ENCODE measurements at regions not wholly inside any gene's neighbourhood (a gene's known extent, or its start where the extent isn't known, plus 50 kb on each side); places are given as distances from the start of the nearest gene placed in this dataset.

GRCh38 chr2:125033871-125034270 is 1008.8 kb downstream of the CNTNAP5 start:
- no peak for TF ChIP-seq CTCF (IDR thresholded peaks at IDR 0.05 in 8 of 11, conservative IDR thresholded peaks at IDR 0.05 in 3 of 11)
- TF ChIP-seq POLR2A (IDR thresholded peaks at IDR 0.05) = no peak
- no peak for TF ChIP-seq POLR2AphosphoS5 (IDR thresholded peaks at IDR 0.05)
- WGBS, 5 donors = 79 to 93% (median 91%) methylated on average over 1 of the region's 1 CpG
- intact Hi-C loops (cut with DNase I; ENCODE audit: low total_unique reads) = no loop called here
- Histone ChIP-seq H3K4me3 (no peak overlapping the region), H3K4me1 (no peaks in the 10 kb centered on the region), H3K27me3 (replicated peaks in 1 of 7) (no peaks in the 10 kb centered on the region), H3K27ac (no peak overlapping the region), H3K9me3 (peaks cover 0 to 49% (median 19%) of the 10 kb centered on the region in 8 donors), H3K36me3 (no peaks in the 10 kb centered on the region)
- DNase-seq = no peak

GRCh38 chr2:125037135-125037653 is 1012.1 kb downstream of the CNTNAP5 start:
- 81 to 96% (median 88%) methylated on average over 6 to 22 of the region's 22 CpGs for WGBS, 5 donors
- TF ChIP-seq POLR2A (IDR thresholded peaks at IDR 0.05) = no peak
- no peak for TF ChIP-seq CTCF (IDR thresholded peaks at IDR 0.05 in 8 of 11, conservative IDR thresholded peaks at IDR 0.05 in 3 of 11)
- Histone ChIP-seq H3K9me3 (peaks cover 0 to 45% (median 15%) of the 10 kb centered on the region in 8 donors), H3K36me3 (no peaks in the 10 kb centered on the region), H3K27me3 (replicated peaks in 1 of 7) (no peaks in the 10 kb centered on the region), H3K27ac (no peak overlapping the region), H3K4me1 (no peaks in the 10 kb centered on the region), H3K4me3 (no peak overlapping the region)
- no peak for DNase-seq
- intact Hi-C loops (cut with DNase I; ENCODE audit: low total_unique reads) = no loop called here

- no peak overlapping the region for H3K4me3 ChIP-seq
- DNase-seq = no peak
- H3K27ac ChIP-seq = no peak overlapping the region
- intact Hi-C loops (cut with DNase I; ENCODE audit: low total_unique reads) = no loop called here
- H3K27me3 ChIP-seq (replicated peaks in 1 of 7) = no peaks in the 10 kb centered on the region
- no peaks in the 10 kb centered on the region for H3K4me1 ChIP-seq
- WGBS, 5 donors = 72 to 87% (median 84%) methylated on average over 2 of the region's 2 CpGs
- H3K36me3 ChIP-seq = no peaks in the 10 kb centered on the region
- TF ChIP-seq POLR2AphosphoS5 (IDR thresholded peaks at IDR 0.05) (no peak), CTCF (IDR thresholded peaks at IDR 0.05 in 8 of 11, conservative IDR thresholded peaks at IDR 0.05 in 3 of 11) (no peak), POLR2A (IDR thresholded peaks at IDR 0.05) (no peak)
- peaks cover 0 to 30% (median 7%) of the 10 kb centered on the region in 8 donors for H3K9me3 ChIP-seq
These were observed 1016.8 kb downstream of the CNTNAP5 start for GRCh38 chr2:125041846-125042245.

GRCh38 chr2:125042727-125043126 is 1017.6 kb downstream of the CNTNAP5 start:
- TF ChIP-seq POLR2A (IDR thresholded peaks at IDR 0.05) (no peak), POLR2AphosphoS5 (IDR thresholded peaks at IDR 0.05) (no peak), CTCF (IDR thresholded peaks at IDR 0.05 in 8 of 11, conservative IDR thresholded peaks at IDR 0.05 in 3 of 11) (no peak)
- Histone ChIP-seq H3K9me3 (peaks cover 0 to 21% (median under 1%) of the 10 kb centered on the region in 8 donors), H3K27me3 (replicated peaks in 1 of 7) (no peaks in the 10 kb centered on the region), H3K27ac (no peak overlapping the region), H3K36me3 (no peaks in the 10 kb centered on the region), H3K4me3 (no peak overlapping the region), H3K4me1 (no peaks in the 10 kb centered on the region)
- no peak for DNase-seq
- intact Hi-C loops (cut with DNase I; ENCODE audit: low total_unique reads) = no loop called here

All from spleen (tissue), 11 donors.